ENCODE measurements at regions not wholly inside any gene's neighbourhood (a gene's known extent, or its start where the extent isn't known, plus 50 kb on each side); places are given as distances from the start of the nearest gene placed in this dataset.
"Not testable (repeated sequence)": the region's sequence is repeated elsewhere in the genome, so short reads cannot be mapped to it uniquely, and the experiment has no call there.

GRCh38 chr19:56919308-56919995 is 78.9 kb upstream of the PEG3 start:
- no peak overlapping the region for H3K27ac ChIP-seq
- no peaks in the 10 kb centered on the region for H3K27me3 ChIP-seq
- TF ChIP-seq POLR2A (IDR thresholded peaks at IDR 0.05), result no peak
- no peak for TF ChIP-seq CTCF (IDR thresholded peaks at IDR 0.05)
- no peaks in the 10 kb centered on the region for H3K4me1 ChIP-seq
- peaks cover 0 to 12% (median 0%) of the 10 kb centered on the region in 4 donors for H3K9me3 ChIP-seq
- H3K36me3 ChIP-seq, result no peaks in the 10 kb centered on the region
- no peak overlapping the region for H3K4me3 ChIP-seq
- DNase-seq, result no peak

- not testable (repeated sequence) for H3K9me3 ChIP-seq, H3K27ac ChIP-seq, DNase-seq, H3K36me3 ChIP-seq, H3K4me3 ChIP-seq, H3K27me3 ChIP-seq, H3K4me1 ChIP-seq
These were observed 85.6 kb upstream of the PEG3 start for GRCh38 chr19:56926094-56926493.

- no peak for DNase-seq
- H3K27ac ChIP-seq, result no peak overlapping the region
- peaks cover 0 to 9% (median 0%) of the 10 kb centered on the region in 4 donors for H3K9me3 ChIP-seq
These were observed 86.8 kb upstream of the PEG3 start for GRCh38 chr19:56927294-56927693.

GRCh38 chr19:56927791-56928207 is 87.3 kb upstream of the PEG3 start:
- H3K4me3 ChIP-seq, result no peak overlapping the region
- H3K4me1 ChIP-seq, result no peaks in the 10 kb centered on the region
- H3K36me3 ChIP-seq, result no peaks in the 10 kb centered on the region
- H3K27ac ChIP-seq, result no peak overlapping the region
- H3K27me3 ChIP-seq, result no peaks in the 10 kb centered on the region
- DNase-seq, result no peak
- no peak for TF ChIP-seq CTCF (IDR thresholded peaks at IDR 0.05)
- no peak for TF ChIP-seq POLR2A (IDR thresholded peaks at IDR 0.05)
- peaks cover 0 to 9% (median 0%) of the 10 kb centered on the region in 4 donors for H3K9me3 ChIP-seq

More at GRCh38 chr19:56927294-56927693, 86.8 kb upstream of the PEG3 start:
- no peak overlapping the region for H3K4me3 ChIP-seq
- no peaks in the 10 kb centered on the region for H3K4me1 ChIP-seq
- H3K27me3 ChIP-seq, result no peaks in the 10 kb centered on the region
- no peaks in the 10 kb centered on the region for H3K36me3 ChIP-seq
- TF ChIP-seq CTCF (IDR thresholded peaks at IDR 0.05) (no peak), POLR2A (IDR thresholded peaks at IDR 0.05) (no peak)

- TF ChIP-seq CTCF (IDR thresholded peaks at IDR 0.05) (no peak), POLR2A (IDR thresholded peaks at IDR 0.05) (no peak)
- Histone ChIP-seq H3K36me3 (no peaks in the 10 kb centered on the region), H3K27me3 (no peaks in the 10 kb centered on the region), H3K4me1 (no peaks in the 10 kb centered on the region), H3K9me3 (no peaks in the 10 kb centered on the region), H3K27ac (no peak overlapping the region), H3K4me3 (no peak overlapping the region)
- no peak for DNase-seq
These were observed 90.4 kb upstream of the PEG3 start for GRCh38 chr19:56930647-56931535.

Data from Peyer's patch (tissue), 4 donors.